Neural progenitor cell (in vitro differentiated cells): ENCODE measurements at regions not wholly inside any gene's neighbourhood (a gene's known extent, or its start where the extent isn't known, plus 50 kb on each side); places are given as distances from the start of the nearest gene placed in this dataset.

Experiments
- DNase-seq: peaks from one replicate; pipeline ENCODE4 v3.0.0-alpha.2; 2016; ENCODE audit warnings: low spot score
- H2AFZ ChIP-seq: fragments of 200-600 bp; sonication (generic); replicated peaks from 2 replicates; pipeline ENCODE4 v1.6.1; 2016; ENCODE audit warnings: antibody characterized with exemption
- H3F3A ChIP-seq: fragments of 200-600 bp; sonication (generic); 2 replicates; pipeline ENCODE4 v1.6.1; 2016; ENCODE audit warnings: antibody characterized with exemption, low read depth
- H3K27ac ChIP-seq: fragments of 200-600 bp; sonication (generic); 2 replicates; pipeline ENCODE4 v1.5.1; 2016; ENCODE audit warnings: mild to moderate bottlenecking
- H3K27me3 ChIP-seq: fragments of 200-600 bp; sonication (generic); 2 replicates; pipeline ENCODE4 v1.6.1; 2016; ENCODE audit warnings: mild to moderate bottlenecking, moderate library complexity
- H3K36me3 ChIP-seq: fragments of 200-600 bp; sonication (generic); 2 replicates; pipeline ENCODE4 v1.5.1; 2016
- H3K4me1 ChIP-seq: fragments of 200-600 bp; sonication (generic); 2 replicates; pipeline ENCODE4 v1.6.1; 2016; ENCODE audit warnings: mixed run types
- H3K4me2 ChIP-seq: fragments of 200-600 bp; sonication (generic); 2 replicates; pipeline ENCODE4 v1.6.1; 2016
- H3K4me3 ChIP-seq: fragments of 200-600 bp; sonication (generic); 2 replicates; pipeline ENCODE4 v1.5.1; 2016
- H3K79me2 ChIP-seq: fragments of 200-600 bp; sonication (generic); 2 replicates; pipeline ENCODE4 v1.6.1; 2016; ENCODE audit warnings: low read depth
- H3K9ac ChIP-seq: fragments of 200-600 bp; sonication (generic); 2 replicates; pipeline ENCODE4 v1.6.1; 2016
- H3K9me3 ChIP-seq: fragments of 200-600 bp; sonication (generic); 2 replicates; pipeline ENCODE4 v1.5.1; 2016; ENCODE audit warnings: low read depth
- H4K20me1 ChIP-seq: fragments of 200-600 bp; sonication (generic); 2 replicates; pipeline ENCODE4 v1.6.1; 2016; ENCODE audit warnings: low read depth
- H3K27ac Mint-ChIP-seq: 3 replicates; pipeline ENCODE4 v1.8.0; 2021; ENCODE audit warnings: mixed read lengths
- H3K27me3 Mint-ChIP-seq: 2 replicates; pipeline ENCODE4 v1.8.0; 2022; ENCODE audit warnings: low read depth, mild to moderate bottlenecking, inconsistent platforms, moderate library complexity, mixed read lengths; ENCODE audit not compliant: insufficient read depth
- H3K36me3 Mint-ChIP-seq: 3 replicates; pipeline ENCODE4 v1.8.0; 2021; ENCODE audit warnings: mixed read lengths
- H3K4me1 Mint-ChIP-seq: 3 replicates; pipeline ENCODE4 v1.8.0; 2021; ENCODE audit warnings: mixed read lengths
- H3K4me3 Mint-ChIP-seq: 3 replicates; pipeline ENCODE4 v1.8.0; 2021; ENCODE audit warnings: mild to moderate bottlenecking, moderate library complexity, mixed read lengths
- H3K9me3 Mint-ChIP-seq: 3 replicates; pipeline ENCODE4 v1.8.0; 2020; ENCODE audit warnings: mixed read lengths
- CTCF ChIP-seq: fragments of 200-600 bp; sonication (generic); IDR thresholded peaks from 2 replicates; pipeline ENCODE4 v1.5.1; 2017; ENCODE audit warnings: antibody characterized with exemption, mild to moderate bottlenecking
- EZH2 ChIP-seq: fragments of 200-600 bp; sonication (generic); IDR thresholded peaks from 2 replicates; pipeline ENCODE4 v1.6.1; 2017; ENCODE audit warnings: antibody characterized with exemption, mild to moderate bottlenecking, moderate library complexity
- EZH2phosphoT487 ChIP-seq: fragments of 200-600 bp; sonication (generic); IDR thresholded peaks from 2 replicates; pipeline ENCODE4 v1.6.1; 2017; ENCODE audit warnings: antibody characterized with exemption

DNA sequence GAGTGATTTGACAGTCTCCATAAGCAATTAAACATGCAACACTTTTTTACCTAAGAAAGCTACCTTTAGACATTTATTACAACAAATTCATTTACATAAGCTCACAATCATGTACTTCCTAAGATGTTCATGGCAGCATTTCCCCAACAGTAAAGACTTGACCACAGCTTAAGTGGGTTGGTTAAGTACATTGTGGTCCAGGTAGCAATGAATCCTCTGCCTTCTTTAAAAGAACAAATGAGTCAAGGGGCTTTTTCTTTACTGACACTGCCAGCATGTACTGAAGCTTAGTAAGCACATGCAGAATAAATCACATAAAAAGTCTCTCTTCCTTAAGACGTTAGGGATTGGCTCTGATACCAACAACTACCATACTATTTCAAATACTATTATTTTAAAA is 183.7 kb upstream of the USP9Y start:
- no peaks in the 10 kb centered on the region for H4K20me1 ChIP-seq
- H3K27me3 Mint-ChIP-seq = no peaks in the 10 kb centered on the region

GRCh38 chrY:12525206-12525605 is 175.8 kb upstream of the USP9Y start:
- no peaks in the 10 kb centered on the region for H3K36me3 Mint-ChIP-seq
- no peaks in the 10 kb centered on the region for H3K9me3 Mint-ChIP-seq
- H3K4me3 ChIP-seq = no peak overlapping the region
- H3K9me3 ChIP-seq = no peaks in the 10 kb centered on the region
- H3F3A ChIP-seq = no peaks in the 10 kb centered on the region
- no peaks in the 10 kb centered on the region for H3K36me3 ChIP-seq
- H3K79me2 ChIP-seq = no peaks in the 10 kb centered on the region
- no peak overlapping the region for H3K27ac Mint-ChIP-seq
- H3K4me3 Mint-ChIP-seq = no peak overlapping the region
- H3K4me1 Mint-ChIP-seq = no peaks in the 10 kb centered on the region
- no peak overlapping the region for H2AFZ ChIP-seq
- no peaks in the 10 kb centered on the region for H4K20me1 ChIP-seq
- no peaks in the 10 kb centered on the region for H3K4me1 ChIP-seq
- TF ChIP-seq EZH2phosphoT487 (no peak), CTCF (no peak), EZH2 (no peak)
- H3K27ac ChIP-seq = no peak overlapping the region
- H3K27me3 ChIP-seq = no peaks in the 10 kb centered on the region
- H3K27me3 Mint-ChIP-seq = no peaks in the 10 kb centered on the region
- DNase-seq = no peak
- H3K9ac ChIP-seq = no peak overlapping the region
- H3K4me2 ChIP-seq = no peak overlapping the region

More for the DNA sequence above, 183.7 kb upstream of the USP9Y start:
- Histone ChIP-seq H3F3A (no peaks in the 10 kb centered on the region), H2AFZ (no peak overlapping the region), H3K36me3 (no peaks in the 10 kb centered on the region), H3K9me3 (no peaks in the 10 kb centered on the region), H3K4me1 (no peaks in the 10 kb centered on the region), H3K4me2 (no peak overlapping the region), H3K4me3 (no peak overlapping the region), H3K27me3 (no peaks in the 10 kb centered on the region), H3K9ac (no peak overlapping the region), H3K27ac (no peak overlapping the region), H3K79me2 (no peaks in the 10 kb centered on the region)
- H3K36me3 Mint-ChIP-seq = no peaks in the 10 kb centered on the region
- no peaks in the 10 kb centered on the region for H3K9me3 Mint-ChIP-seq
- TF ChIP-seq CTCF (no peak), EZH2 (no peak), EZH2phosphoT487 (no peak)
- no peak for DNase-seq
- H3K27ac Mint-ChIP-seq = no peak overlapping the region
- no peak overlapping the region for H3K4me3 Mint-ChIP-seq
- no peaks in the 10 kb centered on the region for H3K4me1 Mint-ChIP-seq

- no peaks in the 10 kb centered on the region for H3K36me3 ChIP-seq
- TF ChIP-seq EZH2phosphoT487 (no peak), CTCF (no peak), EZH2 (no peak)
- no peaks in the 10 kb centered on the region for H4K20me1 ChIP-seq
- H3K36me3 Mint-ChIP-seq = no peaks in the 10 kb centered on the region
- no peaks in the 10 kb centered on the region for H3K4me1 Mint-ChIP-seq
- no peak overlapping the region for H3K9ac ChIP-seq
- no peaks in the 10 kb centered on the region for H3K27me3 Mint-ChIP-seq
- no peaks in the 10 kb centered on the region for H3K9me3 ChIP-seq
- H3K27ac Mint-ChIP-seq = no peak overlapping the region
- no peaks in the 10 kb centered on the region for H3K4me1 ChIP-seq
- no peaks in the 10 kb centered on the region for H3F3A ChIP-seq
- DNase-seq = no peak
- no peaks in the 10 kb centered on the region for H3K27me3 ChIP-seq
- no peak overlapping the region for H3K4me3 ChIP-seq
- H3K4me3 Mint-ChIP-seq = no peak overlapping the region
- H2AFZ ChIP-seq = no peak overlapping the region
- no peak overlapping the region for H3K27ac ChIP-seq
- H3K4me2 ChIP-seq = no peak overlapping the region
- no peaks in the 10 kb centered on the region for H3K79me2 ChIP-seq
- H3K9me3 Mint-ChIP-seq = no peaks in the 10 kb centered on the region
Measured at GRCh38 chrY:12526362-12527063, 174.5 kb upstream of the USP9Y start.
